ENCODE measurements at regions not wholly inside any gene's neighbourhood (a gene's known extent, or its start where the extent isn't known, plus 50 kb on each side); places are given as distances from the start of the nearest gene placed in this dataset.

DNA sequence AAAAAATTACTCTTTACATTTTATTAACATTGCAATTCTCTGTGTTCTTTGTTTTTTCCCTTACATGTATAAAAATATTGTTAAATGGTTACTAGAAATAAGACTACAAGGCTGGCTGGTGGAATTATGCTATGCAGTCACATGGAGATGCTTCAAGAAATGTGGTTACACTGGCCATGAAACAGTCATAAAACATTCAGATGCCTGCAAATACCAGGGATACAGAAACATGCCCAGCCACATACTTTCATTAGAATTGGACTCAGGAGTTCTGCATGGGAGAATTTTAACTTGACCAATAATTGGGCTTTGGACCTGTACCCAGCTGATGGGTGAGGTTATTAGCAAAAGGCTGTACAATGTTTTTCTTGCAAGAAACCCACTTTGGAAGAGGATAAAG is 1407.7 kb upstream of the SLC10A2 start:
- DNase-seq (ENCODE audit: extremely low read depth in 1 of 2, low read depth in 1 of 2) = no peak

DNA sequence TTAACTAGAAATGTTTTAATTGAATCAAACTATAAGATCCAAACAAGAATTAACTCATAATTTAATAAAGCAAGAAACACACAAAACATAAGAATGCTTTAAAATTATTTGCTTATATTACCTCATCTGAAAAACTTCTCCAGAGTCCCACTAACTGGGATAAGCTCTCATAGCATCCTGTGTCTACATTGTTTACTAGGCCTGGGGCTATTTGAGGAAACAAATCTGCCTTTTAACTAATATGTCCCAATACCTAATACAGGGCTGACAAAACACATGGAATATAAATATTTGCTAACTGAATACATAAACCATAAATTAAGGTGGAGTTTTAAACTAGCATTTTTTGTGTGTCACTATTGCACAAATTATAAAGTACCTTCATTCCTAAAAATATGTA is 1399.8 kb upstream of the SLC10A2 start:
- no peak for DNase-seq (ENCODE audit: extremely low read depth in 1 of 2, low read depth in 1 of 2)

DNA sequence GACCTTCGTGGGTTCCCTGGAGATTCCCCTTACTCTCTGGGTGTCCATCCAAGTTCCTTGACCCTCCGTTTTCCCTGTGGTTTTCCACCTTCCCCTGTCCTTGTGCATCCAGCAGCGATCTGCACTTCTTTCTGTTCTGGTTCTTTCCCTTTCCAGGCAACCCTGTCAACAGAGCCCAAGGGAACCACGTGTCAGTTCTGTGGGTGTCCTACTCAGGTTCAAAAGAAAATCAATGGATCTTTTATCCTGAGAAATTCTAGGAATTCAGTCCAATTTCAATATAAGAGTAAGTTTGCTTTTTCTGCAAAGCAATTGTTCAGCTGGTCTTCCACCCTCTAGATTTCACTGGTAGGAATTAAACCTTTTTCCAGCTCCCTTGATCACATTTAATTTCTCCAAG is 1394.8 kb upstream of the SLC10A2 start:
- no peak for DNase-seq (ENCODE audit: extremely low read depth in 1 of 2, low read depth in 1 of 2)

DNA sequence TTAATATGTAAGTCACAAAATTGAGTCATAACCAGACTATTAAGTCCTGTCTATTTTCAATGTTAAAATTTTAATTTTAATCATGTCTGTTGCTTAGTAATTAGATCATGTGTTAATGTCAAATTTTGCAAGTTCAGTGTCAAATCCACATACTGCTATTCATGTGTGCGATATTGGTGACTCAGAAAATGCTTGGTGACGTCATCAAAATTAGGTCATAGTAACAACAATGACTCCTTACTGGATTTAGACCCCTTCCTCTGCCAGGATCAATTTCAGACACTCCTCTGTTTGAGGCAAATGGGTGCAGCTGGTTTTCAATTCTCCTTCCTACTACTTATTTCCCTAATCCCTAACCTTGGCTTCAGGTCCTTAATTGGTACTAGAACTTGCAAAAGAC is 1394.3 kb upstream of the SLC10A2 start:
- DNase-seq (ENCODE audit: extremely low read depth in 1 of 2, low read depth in 1 of 2) = no peak

DNA sequence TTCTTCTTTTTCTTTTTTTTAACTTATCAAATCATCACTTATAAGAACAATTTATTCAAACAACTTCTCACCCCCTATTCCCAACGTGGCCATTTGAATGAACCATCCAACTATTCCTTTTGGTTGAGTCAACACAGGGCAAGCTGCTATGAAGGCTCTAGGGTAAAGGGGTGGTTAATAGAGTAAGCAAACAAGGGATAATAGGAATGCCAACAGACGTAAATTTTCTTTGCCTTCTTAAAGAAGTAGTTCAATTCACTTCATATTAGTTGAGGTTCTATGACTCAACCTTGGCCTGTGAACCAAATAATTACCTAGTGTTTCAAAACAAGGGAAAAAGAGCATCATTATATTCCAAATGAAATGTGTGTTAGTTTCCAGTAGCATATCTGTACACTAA is 1383.8 kb upstream of the SLC10A2 start:
- DNase-seq (ENCODE audit: extremely low read depth in 1 of 2, low read depth in 1 of 2) = no peak

DNA sequence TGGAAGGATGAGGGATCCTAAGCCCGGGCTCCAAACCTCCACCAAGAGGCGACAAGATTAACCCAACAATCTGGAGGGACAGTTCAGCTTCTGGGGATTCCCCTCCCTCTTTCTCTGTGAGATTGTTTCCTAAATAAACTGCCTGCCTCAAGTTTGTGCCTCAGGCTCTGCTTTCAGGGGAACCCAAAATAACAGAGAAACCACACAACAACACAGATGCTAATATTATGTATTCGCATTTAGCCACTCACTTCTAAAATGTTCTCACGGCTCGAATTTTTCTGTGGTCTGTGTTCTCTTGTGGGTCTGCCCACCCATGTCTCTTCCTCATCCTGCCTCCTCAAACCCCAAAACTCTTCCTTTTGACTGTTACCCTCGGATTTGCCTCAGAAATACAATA is 1381.1 kb upstream of the SLC10A2 start:
- no peak for DNase-seq (ENCODE audit: extremely low read depth in 1 of 2, low read depth in 1 of 2)

DNA sequence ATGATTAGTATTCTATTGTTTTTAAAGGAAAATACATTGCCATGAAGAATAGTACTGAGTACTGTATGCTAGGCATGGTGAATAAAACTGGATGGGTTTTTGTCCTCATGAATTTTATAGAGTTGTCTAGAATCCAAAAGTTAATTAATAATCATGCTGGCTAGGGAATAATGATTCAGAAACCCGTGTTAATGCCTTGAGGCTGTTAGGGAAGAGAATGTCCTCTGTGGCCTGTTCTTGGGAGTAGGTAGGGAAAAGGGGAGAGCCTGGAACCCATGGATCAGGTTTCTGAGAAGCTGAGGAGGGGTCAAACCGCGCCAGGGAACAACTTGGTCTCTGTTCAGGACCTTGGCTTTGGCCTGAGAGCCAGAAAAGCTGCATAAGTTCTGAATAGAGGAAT is 1376.3 kb upstream of the SLC10A2 start:
- DNase-seq (ENCODE audit: extremely low read depth in 1 of 2, low read depth in 1 of 2) = no peak

DNA sequence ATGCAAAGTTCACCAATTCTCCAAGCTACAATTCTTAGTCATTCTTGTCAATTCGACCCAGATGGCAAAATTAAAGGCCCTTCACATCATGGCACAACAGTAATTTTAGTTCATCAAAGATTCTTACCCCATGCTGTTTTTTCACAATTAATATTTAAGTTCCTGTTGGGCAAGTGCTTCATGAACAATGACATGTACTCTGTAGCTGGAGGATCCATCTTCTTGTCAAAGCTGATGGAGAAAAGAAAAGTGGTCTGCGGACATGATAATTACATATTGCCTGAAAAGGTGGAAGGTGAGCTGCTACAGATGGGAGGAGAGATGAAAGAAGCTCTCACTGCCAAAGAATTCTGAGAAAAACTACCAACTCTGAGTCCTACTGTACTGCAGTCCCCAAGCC is 1370.3 kb upstream of the SLC10A2 start:
- DNase-seq (ENCODE audit: extremely low read depth in 1 of 2, low read depth in 1 of 2) = no peak

DNA sequence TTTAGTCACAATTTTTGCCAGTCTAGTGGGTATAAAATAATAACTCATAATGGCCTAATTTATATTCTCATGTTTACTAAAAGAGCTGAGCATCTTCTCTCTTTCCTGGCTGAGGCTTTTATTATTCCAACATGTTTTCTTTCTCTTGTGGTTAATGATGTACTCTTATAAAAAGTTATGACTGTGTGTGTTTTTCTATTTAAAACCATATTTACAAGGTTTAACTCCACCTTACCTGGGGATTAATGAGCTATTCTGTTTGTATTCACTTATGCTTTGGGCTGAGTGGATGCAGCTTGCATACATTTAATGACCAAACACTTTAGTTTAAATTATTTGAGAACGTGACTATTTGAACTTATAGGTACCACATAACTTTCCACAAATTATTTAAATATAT is 1365.7 kb upstream of the SLC10A2 start:
- DNase-seq (ENCODE audit: extremely low read depth in 1 of 2, low read depth in 1 of 2) = no peak

DNA sequence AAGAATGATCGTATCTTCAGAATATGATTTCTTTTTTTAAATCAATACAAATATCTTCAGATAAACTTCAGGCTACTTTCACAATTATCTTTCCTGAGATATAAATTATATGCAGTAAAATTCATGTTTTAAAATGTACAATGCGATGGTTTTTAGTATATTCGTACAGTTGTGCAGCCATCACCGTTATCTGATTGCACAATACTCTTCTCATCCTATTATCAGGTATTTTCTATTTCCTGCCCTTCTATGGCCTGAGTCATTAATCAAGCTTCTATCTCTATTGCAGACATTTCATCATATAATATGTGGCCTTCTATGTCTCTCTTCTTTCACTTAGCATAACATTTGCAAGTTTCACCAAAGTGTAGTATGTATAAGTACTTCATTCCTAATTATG is 1360.2 kb upstream of the SLC10A2 start:
- no peak for DNase-seq (ENCODE audit: extremely low read depth in 1 of 2, low read depth in 1 of 2)

DNA sequence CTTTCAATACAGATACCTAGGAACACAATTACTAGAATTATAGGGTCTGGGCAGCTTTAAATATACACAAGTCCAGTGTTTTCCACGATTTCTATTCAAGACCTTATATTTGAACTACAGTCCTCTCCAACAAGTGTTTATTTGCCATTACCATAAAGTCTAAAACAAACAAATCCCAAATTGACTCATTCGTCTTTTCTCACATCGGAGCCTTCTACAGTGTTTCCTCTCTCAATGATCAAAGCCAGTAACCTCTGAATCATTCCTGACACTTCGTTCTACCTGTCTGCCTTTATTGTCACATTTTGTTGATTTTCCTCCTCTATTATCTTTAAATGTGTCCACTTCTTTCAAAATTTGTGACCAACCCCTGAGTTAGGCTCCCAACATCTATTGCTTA is 1356.5 kb upstream of the SLC10A2 start:
- no peak for DNase-seq (ENCODE audit: extremely low read depth in 1 of 2, low read depth in 1 of 2)

DNA sequence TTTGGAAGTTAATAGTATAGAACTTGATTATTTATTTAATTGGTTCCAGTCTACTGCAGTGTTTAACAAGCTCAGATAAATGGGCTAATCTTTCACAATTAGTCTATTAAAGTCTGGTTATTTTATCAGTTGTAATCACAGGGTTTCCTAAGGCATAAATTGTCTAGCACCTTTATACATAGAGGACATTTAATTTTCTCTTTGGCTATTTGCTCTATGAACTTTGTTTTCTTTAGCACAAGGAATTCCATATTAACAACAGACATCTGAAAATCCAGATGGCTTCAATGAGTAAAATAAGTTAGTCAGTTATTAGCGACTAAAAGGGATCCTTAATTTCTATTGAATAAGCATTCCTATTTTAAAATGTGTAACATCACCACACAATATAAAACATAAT is 1350.8 kb upstream of the SLC10A2 start:
- no peak for DNase-seq (ENCODE audit: extremely low read depth in 1 of 2, low read depth in 1 of 2)

DNA sequence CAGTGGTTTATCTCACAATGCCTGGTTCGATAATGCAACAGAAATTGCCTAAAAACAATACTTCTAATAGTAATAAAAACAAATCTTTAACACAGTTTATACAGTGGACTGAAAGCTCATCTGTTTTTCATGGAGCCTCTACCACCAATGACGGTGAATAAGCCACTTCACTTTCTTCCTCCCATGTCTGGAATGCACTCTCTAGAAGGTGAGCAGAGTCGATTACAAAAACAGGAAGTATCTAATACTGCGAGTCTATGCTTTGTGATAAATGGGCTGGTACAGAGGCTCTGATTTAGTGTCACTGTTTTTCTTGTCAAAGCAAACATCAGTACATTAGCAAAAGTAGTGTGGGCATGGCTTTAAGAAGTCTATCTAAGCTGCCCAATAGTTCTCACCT is 1348.6 kb upstream of the SLC10A2 start:
- no peak for DNase-seq (ENCODE audit: extremely low read depth in 1 of 2, low read depth in 1 of 2)

DNA sequence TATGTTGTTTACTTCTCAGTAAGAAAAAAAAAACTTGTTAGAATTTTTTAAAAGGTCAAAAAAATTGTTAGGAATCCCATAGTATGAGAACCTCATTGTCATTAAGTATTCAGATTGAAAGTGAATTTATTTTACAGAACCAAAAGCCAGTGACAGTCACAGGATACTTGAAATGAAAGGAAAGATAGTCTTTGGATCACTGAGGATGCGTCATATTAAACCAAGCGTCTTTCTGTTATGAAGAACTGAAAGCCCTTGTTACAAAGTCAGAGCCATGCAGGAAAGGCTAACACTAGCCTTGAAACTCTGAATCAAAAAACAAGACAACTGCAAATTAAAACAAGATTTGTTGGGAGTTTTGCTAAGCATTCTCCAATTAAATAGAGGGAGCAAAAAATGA is 1348.0 kb upstream of the SLC10A2 start:
- no peak for DNase-seq (ENCODE audit: extremely low read depth in 1 of 2, low read depth in 1 of 2)

DNA sequence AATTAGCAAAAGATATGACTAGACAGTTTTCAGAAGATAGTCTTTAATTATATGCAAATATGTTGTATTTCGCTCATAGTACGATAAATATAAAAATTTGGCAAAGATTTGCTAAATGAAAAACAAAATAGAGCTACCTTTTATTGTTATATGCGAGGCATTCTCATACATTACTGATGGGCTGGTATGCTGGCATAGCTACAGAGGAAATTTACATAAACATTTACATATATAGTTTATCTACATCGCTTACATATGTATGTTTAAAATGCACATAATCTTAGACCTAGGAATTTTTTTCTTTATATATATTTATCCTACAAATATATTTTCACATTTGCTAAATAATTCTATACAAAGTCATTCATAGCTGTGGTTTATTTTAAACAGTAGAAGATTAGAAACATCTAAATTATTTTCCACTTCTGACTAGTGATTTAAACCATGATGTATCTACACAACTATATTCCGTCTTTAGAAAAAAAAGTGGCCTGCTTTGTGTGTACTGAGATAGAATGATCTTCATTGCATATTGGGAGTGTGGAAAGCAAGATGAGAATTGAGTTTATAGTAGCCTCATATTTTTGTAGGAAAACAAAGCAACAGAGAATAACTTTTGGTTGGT is 1345.0 kb upstream of the SLC10A2 start:
- DNase-seq (ENCODE audit: extremely low read depth in 1 of 2, low read depth in 1 of 2) = no peak

DNA sequence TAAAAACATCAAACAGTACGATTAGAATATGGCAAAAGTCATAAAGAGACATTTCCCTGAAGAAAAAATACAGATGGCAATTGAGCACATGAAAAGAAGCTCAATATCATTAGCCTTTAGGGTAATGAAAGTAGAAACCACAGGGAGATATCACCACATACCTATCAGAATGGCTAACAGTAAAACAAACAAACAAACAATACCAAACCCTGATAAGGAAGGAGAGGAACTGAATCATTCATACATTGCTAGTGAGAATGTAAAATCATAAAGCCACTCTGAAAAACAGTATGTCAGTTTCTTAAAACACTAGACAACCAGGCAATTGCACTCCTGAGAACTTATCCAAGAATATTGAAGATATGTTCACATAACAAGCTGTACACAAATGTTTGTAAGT is 1342.5 kb upstream of the SLC10A2 start:
- no peak for DNase-seq (ENCODE audit: extremely low read depth in 1 of 2, low read depth in 1 of 2)

DNA sequence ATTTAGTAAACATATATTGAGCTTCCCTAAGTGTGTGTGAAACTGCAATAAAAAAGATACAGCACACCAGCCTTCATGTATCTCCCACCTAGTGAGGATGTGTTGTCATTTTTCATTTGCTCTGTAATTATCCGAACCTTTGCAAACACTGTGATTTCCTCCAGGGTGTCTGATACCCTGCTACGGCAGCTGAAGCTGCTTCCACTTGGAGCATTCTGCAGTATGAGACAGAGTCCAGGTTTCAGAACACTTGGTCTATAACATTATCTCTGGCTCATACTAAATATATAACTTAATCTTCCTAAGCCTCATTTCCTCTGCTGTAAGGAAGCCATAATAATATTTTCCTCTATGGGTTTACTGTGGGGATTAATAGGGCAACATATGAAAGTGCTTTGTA is 1338.1 kb upstream of the SLC10A2 start:
- no peak for DNase-seq (ENCODE audit: extremely low read depth in 1 of 2, low read depth in 1 of 2)

DNA sequence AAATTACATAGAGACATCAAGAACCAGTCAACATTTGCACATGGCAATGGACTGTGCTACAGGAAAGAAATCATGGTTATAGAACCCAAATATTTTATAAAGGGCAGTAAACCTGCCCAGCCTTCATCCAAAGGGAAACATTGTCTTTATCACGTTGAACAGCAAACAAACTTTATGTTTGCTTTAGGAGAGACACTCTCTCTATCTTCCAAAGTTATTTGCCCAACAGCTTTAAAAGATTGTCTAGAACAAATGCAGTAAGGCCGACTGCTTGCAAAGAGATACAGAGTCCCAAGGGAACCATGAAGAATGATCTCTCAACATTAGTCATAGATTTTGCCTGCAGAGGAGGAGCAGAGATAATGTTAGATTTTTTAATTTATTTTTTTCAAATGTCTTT is 1323.5 kb upstream of the SLC10A2 start:
- DNase-seq (ENCODE audit: extremely low read depth in 1 of 2, low read depth in 1 of 2) = no peak

DNA sequence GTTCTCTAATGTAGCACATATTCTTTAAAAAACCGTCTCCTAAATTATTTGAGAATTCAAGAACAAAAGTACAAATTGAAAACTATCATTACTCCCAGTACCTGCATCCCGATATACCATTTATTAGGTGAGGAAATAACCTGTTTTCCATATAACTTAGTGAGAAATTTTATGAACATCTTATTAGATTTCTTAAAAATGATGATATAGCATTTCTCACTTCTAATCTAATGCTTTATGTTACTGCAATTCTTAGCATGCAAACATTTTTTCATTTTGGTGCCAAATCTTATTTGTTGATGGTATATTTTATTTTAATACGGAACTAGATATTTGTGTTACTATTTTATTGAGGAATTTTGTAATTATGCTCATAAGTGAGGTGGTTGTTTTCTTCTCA is 1321.3 kb upstream of the SLC10A2 start:
- no peak for DNase-seq (ENCODE audit: extremely low read depth in 1 of 2, low read depth in 1 of 2)

DNA sequence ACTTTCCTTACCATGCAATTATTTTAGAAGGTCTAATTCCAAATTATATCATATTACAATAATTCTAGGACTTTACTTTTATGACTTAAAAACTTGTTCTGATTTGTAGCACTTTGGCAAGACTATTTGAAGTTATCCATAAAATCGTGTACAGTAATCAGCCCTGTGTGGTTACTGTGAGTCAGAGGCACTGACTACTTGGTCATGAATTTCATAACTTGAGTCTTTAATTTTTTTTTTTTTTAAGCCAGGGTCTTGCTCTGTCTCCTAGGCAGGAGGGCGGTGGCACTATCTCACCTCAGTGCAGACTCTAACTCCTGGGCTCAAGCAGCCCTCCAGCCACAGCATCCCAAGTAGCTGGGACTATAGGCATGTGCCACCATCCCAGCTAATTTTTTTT is 1319.2 kb upstream of the SLC10A2 start:
- no peak for DNase-seq (ENCODE audit: extremely low read depth in 1 of 2, low read depth in 1 of 2)

DNA sequence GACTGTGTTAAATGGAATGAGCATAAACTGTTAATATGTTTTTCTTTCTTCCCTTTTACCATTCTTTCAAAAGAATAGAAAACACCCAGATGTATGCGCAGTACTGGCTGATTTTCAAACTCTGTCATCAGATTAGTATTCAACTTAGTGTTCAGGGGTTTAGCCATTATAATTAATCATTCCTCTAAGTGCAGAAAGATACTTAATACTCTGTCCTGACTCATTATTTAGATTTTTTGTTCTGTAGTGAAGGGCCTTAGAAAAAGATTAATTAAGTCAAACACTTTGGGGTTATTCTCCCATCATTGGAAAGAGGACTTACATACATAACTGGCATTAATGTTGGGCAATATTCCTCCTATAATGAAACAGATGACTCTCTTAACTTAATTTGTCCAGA is 1316.7 kb upstream of the SLC10A2 start:
- DNase-seq (ENCODE audit: extremely low read depth in 1 of 2, low read depth in 1 of 2) = no peak

DNA sequence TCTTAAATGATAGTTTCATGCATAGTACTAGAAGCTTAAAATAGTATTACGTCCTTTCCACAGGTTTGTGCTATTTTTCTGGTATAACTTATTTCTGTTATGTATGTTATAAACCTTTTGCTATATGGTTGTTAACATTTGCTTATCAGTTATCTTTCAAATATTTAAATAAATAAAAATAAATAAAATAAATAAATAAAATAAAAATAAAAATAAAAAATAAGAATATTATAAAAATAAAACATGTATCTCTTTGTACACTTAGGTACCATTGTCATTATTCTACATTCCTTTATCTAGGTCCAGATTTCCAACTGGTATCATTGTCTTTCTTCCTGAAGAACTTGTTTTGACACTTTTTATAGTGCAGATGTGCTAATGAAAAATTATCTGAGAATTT is 1310.4 kb upstream of the SLC10A2 start:
- no peak for DNase-seq (ENCODE audit: extremely low read depth in 1 of 2, low read depth in 1 of 2)

DNA sequence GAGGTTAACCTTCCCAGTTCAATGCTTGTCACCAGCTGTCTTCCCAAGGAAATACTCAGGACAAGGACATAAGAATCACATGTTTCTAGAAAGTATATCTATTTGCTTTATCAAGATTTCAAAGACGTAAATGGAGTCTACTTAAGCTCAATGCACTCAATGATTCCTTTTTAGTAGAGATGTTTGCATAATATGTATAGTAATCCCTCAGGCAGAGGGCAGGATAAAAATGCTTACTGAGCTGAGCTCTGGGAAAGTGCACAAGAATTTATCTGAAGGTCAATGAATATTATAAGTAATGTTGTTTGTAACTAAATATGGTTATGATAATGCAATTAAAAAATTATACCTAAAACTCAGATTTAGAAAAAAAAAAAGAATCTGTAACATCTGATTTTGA is 1309.4 kb upstream of the SLC10A2 start:
- no peak for DNase-seq (ENCODE audit: extremely low read depth in 1 of 2, low read depth in 1 of 2)
